Activated CD8-positive, alpha-beta memory T cell treated with anti-CD3 and anti-CD28 coated beads, Interleukin-2, amount 50 U/mL, for 4 hours (primary cell): ENCODE measurements at regions not wholly inside any gene's neighbourhood (a gene's known extent, or its start where the extent isn't known, plus 50 kb on each side); places are given as distances from the start of the nearest gene placed in this dataset.
"Not testable (repeated sequence)": the region's sequence is repeated elsewhere in the genome, so short reads cannot be mapped to it uniquely, and the experiment has no call there.

Experiments used
- DNase-seq: peaks from one replicate; pipeline ENCODE4 v3.0.0-alpha.2; 2020

GRCh38 chr16:31754998-31755615 is 118.5 kb upstream of the ZNF267 start:
- no peak for DNase-seq

GRCh38 chr16:31764103-31764502 is 109.5 kb upstream of the ZNF267 start:
- no peak for DNase-seq

- DNase-seq: no peak
Observed at GRCh38 chr16:31767267-31767666, 106.3 kb upstream of the ZNF267 start.

- no peak for DNase-seq
Observed at GRCh38 chr16:31780342-31780741, 93.3 kb upstream of the ZNF267 start.

GRCh38 chr16:31785126-31785525 is 88.5 kb upstream of the ZNF267 start:
- DNase-seq: no peak

- no peak for DNase-seq
Observed at GRCh38 chr16:31807086-31807485, 66.5 kb upstream of the ZNF267 start.

GRCh38 chr16:31810863-31811262 is 62.7 kb upstream of the ZNF267 start:
- no peak for DNase-seq

- not testable (repeated sequence) for DNase-seq
Observed at GRCh38 chr16:31816141-31816540, 57.5 kb upstream of the ZNF267 start.

- no peak for DNase-seq
Observed at GRCh38 chr16:31819386-31819785, 54.2 kb upstream of the ZNF267 start.

- no peak for DNase-seq
Observed at GRCh38 chr16:31819948-31820347, 53.7 kb upstream of the ZNF267 start.
